Activated T-cell treated with anti-CD3 and anti-CD28 coated beads, Interleukin-2, amount 50 U/mL, for 48 hours (primary cell): ENCODE measurements at regions not wholly inside any gene's neighbourhood (a gene's known extent, or its start where the extent isn't known, plus 50 kb on each side); places are given as distances from the start of the nearest gene placed in this dataset.
"Not testable (repeated sequence)": the region's sequence is repeated elsewhere in the genome, so short reads cannot be mapped to it uniquely, and the experiment has no call there.

Source experiments
- DNase-seq, 2 experiments: peaks; one replicate each; pipeline ENCODE4 v3.0.0-alpha.2; 2020

GRCh38 chr15:30688684-30689083 is 62.8 kb downstream of the ARHGAP11B start:
- not testable (repeated sequence) for DNase-seq

DNA sequence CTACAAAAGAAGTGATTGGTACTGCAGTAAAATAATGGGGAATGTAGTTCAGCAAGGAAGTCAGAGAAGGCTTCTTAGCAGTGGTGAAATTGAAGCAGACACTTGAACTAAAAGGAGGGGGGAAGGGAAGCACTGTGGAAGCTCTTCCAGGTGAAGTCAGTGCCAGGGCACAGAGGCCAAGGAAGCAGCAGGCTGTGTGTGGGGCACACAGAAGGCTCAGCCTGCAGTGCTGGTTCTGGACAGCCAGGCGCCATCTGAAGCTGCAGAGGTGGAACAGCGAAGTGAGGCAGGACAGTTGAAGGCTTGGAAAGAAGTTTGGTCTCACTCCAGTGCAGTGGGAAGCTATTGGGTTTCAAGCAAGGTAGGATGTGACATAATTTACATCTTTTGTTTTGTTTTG is 64.2 kb downstream of the ARHGAP11B start:
- not testable (repeated sequence) for DNase-seq

DNA sequence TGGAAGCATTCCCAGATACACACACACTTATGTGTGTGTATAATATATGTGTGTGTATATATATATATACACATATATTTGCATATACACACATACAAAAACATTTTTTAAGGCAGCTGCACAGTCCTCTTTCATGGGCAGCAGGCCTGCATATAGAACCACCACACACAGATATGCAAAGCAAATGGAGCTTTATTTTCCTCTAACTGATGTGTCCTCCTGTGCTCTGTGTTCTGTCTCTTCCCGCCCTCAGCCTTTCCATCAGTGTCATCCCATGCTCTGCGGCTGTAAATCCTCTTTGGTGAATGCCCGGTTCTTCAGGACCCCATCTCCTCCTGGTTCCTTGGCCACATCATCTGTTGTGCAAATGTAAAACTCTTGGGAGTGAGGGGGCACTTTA is 69.9 kb downstream of the ARHGAP11B start:
- DNase-seq, result not testable (repeated sequence)

DNA sequence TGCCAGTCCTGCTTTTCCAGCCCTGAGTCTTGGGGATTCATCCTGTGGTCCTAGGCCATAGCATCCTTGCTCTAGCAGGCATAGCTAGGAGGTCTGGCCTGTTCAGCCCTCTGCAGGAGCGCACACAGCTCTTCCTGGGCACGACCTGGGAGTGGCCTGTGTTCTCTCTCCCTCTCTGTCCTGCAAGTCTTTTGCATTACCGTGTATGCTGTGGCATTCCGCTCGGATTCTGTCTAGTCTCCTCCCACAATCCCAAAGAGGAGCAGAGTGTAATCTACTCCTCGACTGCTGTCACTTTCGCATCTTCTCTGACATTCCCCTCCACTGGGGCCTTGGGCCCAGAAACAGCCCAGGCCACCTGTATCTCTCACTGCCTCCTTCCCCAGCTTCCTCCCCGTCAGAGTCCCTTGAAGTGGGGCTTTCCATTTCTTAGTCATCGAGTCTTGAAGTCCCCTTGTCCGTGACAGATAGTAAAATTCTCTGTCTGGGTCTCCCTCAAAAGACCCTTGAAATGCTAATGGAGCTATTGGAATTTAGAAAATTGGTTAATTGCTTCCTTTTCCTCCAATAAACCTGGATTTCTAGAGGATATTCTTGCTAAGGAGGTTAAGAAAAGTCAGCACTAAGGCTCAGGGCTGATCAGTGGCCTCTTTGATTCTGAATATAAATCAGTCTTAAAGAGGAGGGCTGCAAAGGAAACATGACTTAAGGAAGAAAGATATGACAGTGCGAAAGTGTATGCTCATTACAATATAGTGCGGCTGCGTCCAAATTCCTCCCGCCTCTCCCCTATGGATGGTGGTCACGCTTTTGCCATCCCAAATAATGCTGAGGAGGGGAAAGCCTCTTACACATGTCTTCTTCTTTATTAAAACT is 70.7 kb downstream of the ARHGAP11B start:
- not testable (repeated sequence) for DNase-seq

DNA sequence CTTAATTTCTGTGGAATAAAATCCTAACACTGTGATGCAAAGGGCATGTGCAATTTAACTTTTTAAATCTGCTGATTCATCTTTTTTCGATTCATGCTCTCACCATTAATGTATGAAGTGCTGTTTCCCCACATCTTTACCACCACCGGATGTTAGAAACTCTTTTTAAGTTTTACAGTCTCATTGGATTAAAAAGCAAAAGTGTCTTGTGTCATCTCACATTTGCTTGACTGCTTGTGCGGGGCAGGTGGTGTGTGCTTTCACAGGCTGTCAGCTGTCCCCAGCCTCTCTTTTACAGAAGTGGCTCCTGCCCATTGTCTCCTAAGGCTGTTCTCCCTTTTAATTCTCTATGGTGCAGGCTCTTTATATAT is 71.4 kb downstream of the ARHGAP11B start:
- DNase-seq, result not testable (repeated sequence)

DNA sequence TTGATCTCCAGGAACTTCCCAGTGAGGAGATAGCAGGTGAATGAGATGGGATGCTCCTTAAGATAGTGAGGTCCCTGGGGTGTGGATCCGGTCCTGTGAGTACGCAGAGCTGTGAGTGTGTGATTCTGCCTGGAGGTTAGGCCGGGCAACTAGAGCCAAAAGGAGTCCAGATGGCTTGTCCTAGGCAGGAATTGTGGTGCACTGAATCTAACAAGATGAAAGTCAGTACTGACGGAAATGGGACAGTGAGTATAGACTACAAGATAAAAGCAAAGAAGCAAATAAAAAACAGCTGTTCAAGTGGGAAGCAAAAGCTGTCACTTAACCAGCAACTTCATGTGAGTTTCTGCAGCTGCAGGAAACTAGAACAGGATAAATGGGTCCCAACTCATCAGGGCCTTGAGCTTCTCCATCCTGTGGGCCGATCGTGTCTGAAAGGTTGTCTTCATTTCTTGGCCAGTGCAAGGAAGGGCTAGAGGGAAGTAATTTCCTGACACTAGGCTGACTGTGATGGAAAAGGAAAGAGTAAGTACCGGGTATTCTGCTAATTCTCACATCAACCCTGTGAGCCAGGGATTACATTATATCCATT is 74.2 kb downstream of the ARHGAP11B start:
- DNase-seq, result not testable (repeated sequence)

DNA sequence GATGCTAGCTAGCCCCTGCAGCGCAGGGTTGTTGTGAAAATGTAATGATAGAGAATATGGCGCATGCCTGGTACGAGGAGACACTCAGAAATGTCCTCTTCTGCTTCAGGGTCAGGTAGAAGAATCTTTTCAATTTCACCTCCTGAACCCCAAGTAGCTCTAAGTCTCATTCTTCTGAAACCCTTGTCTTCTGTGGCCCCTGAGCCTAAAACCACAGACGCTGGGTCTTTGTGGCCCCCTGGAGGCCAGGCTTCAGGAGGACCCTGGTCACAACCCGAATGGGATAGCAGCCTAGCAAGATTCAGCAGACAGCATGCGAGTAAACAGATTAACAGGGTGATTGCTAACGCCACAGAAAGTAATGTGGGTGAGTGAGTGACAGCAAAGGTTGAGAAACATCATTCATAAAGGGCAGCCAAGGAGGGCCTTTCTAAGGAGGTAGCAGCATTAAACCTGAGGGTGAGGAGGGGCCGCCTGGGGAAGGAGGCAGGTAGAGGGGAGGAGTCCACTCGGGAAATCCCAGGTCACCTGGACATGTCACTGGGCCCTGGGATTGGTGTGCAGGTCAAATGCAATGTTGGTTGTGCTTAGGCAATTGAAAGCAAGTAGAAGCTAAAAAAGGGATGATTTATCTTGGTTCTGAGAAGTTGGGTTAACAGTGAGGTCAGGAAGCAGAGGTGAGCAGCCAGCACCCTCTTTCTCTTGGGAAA is 82.2 kb downstream of the ARHGAP11B start:
- not testable (repeated sequence) for DNase-seq

GRCh38 chr15:30708809-30709208 is 82.9 kb downstream of the ARHGAP11B start:
- DNase-seq, result not testable (repeated sequence)

GRCh38 chr15:30718038-30718643 is 92.2 kb downstream of the ARHGAP11B start:
- not testable (repeated sequence) for DNase-seq

- DNase-seq, result not testable (repeated sequence)
Measured at GRCh38 chr15:30719363-30719762, 93.4 kb downstream of the ARHGAP11B start.

DNA sequence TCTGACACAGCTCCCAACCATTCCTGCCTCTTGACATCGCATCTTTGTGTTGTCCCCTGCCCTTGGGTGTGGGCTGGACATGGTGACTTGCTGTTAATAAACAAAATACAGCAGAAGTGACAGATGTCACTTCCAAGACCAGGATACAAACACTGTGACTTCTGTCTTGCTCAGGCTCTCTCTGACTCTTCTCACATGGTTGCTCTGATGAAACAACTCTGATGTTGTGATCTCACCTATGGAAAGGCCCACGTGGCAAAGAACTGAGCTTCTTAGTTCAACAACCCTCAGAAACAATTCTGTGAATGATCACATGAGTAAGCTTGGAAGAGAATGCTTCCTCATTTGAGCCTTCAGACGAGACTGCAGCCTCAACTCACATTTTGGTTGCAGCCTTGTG is 94.9 kb downstream of the ARHGAP11B start:
- DNase-seq, result not testable (repeated sequence)

DNA sequence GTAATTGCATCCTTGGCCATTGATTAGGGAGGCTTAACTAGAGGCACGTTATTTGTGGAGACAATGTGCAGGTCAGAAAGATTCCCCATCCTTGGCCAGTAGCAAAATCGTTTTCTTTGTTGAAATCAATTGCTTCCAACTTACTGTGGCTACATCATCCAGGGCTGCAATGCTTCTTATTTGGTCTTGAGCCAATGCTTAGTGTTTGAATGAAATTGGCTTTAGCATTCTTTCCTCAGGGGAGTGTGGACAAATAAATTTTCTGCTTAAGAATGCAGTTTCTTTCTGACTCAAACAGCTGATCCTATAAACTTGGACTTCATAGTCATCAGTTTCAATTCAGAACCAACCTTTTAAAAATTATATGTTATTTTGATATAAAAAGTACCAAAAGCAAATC is 95.6 kb downstream of the ARHGAP11B start:
- DNase-seq, result not testable (repeated sequence)

DNA sequence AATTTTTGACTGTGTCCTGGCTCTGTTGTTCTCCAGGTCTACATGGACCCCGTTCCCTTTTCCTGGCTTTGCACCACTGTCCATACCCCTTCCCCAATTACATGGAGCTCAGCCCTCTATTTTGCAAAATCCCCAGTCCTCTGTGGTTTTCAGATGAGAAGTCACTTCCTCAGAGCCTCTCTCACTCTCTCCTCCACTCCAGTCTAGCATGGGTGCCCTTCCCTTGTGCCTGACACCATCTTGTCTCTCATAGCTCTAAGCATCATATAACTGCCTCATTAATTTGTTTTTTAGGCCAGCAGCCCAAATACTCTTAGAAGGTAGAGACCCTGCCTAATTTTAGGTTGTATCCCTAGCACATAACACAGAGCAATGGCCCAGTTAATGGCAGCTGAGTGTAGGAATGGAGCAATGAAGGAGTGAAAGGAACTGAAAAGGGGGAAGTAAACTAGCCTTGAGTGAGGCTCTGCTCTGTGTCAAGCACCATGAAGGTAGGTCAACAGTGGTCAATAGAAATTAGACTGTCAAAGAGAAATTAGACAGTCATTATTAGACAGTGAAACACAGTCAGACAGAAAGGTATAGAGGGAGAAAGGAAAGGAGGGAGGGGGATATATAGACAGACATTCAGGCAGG is 97.7 kb downstream of the ARHGAP11B start:
- not testable (repeated sequence) for DNase-seq

- DNase-seq, result not testable (repeated sequence)
Measured at GRCh38 chr15:30729880-30730590, 104.1 kb downstream of the ARHGAP11B start.

GRCh38 chr15:30730633-30731032 is 104.7 kb downstream of the ARHGAP11B start:
- not testable (repeated sequence) for DNase-seq

DNA sequence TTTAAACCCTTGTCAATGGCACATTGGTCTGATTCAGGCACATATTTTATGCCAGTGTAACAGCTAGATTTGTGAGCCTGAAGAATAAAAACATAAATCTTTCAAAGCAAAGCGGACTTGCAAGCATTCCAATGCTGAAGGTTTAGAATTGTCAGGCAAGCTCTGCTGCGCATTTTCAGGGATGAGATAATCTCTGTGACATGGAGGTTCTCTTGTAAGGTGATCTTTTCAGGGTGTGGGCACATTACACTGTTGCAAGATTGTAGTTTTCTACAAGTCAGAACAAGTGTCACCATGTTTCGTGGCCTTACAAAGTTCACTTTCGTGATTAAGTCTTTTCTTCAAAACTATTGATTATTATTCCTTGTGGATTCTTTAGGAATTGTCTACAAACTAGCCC is 106.2 kb downstream of the ARHGAP11B start:
- not testable (repeated sequence) for DNase-seq

GRCh38 chr15:30735884-30736564 is 110.1 kb downstream of the ARHGAP11B start:
- DNase-seq, result not testable (repeated sequence)

GRCh38 chr15:30742796-30743195 is 116.9 kb downstream of the ARHGAP11B start:
- DNase-seq, result not testable (repeated sequence)

GRCh38 chr15:30749048-30749447 is 123.1 kb downstream of the ARHGAP11B start:
- DNase-seq, result not testable (repeated sequence)

DNA sequence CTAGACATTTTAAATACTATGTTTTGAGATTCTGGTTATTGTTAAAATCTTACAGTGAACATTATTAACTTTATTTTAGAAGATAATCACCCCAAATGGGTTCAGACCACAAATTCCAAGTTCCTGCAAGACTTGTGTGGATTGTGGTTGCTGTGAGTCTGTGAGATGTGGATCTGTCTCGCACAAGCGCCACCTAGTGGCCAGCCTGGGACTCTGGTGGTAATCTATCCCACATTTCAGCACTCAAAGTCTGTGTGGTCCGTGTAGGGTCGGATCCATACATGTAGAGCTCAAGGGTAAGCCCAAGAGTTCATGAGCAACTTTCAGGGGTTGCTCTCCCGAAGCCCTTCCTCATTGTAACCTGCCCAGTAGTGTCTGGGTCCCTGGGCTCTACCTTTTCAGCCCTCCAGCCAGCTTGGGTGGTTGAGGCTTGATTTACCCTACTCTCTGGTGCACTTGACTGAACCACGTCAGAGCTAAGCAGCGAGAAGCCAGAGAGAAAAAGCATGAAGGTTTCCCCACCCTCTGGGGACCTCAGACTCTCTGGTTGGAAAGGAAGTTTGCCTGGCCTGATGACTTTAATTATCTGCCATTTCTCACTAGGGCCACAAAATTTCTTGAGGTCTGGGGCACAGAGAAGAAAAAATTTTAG is 129.2 kb downstream of the ARHGAP11B start:
- peak; percentile 46 to 58 for DNase-seq

- not testable (repeated sequence) for DNase-seq
Measured at GRCh38 chr15:30760633-30761032, 134.7 kb downstream of the ARHGAP11B start.
